ENCODE measurements at regions not wholly inside any gene's neighbourhood (a gene's known extent, or its start where the extent isn't known, plus 50 kb on each side); places are given as distances from the start of the nearest gene placed in this dataset.

- TF ChIP-seq, protein P1, sequence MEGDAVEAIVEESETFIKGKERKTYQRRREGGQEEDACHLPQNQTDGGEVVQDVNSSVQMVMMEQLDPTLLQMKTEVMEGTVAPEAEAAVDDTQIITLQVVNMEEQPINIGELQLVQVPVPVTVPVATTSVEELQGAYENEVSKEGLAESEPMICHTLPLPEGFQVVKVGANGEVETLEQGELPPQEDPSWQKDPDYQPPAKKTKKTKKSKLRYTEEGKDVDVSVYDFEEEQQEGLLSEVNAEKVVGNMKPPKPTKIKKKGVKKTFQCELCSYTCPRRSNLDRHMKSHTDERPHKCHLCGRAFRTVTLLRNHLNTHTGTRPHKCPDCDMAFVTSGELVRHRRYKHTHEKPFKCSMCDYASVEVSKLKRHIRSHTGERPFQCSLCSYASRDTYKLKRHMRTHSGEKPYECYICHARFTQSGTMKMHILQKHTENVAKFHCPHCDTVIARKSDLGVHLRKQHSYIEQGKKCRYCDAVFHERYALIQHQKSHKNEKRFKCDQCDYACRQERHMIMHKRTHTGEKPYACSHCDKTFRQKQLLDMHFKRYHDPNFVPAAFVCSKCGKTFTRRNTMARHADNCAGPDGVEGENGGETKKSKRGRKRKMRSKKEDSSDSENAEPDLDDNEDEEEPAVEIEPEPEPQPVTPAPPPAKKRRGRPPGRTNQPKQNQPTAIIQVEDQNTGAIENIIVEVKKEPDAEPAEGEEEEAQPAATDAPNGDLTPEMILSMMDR (IDR thresholded peaks at IDR 0.05), result no peak
- TF ChIP-seq POLR2A (IDR thresholded peaks at IDR 0.05) (no peak), POLR2AphosphoS5 (IDR thresholded peaks at IDR 0.05) (no peak), EP300 (IDR thresholded peaks at IDR 0.05; ENCODE audit: low read depth) (no peak)
Measured at GRCh38 chr17:33730131-33730530, 437.0 kb upstream of the ASIC2 start.

All from transverse colon (tissue), 4 donors.